Panc1 (cell line): ENCODE measurements at regions not wholly inside any gene's neighbourhood (a gene's known extent, or its start where the extent isn't known, plus 50 kb on each side); places are given as distances from the start of the nearest gene placed in this dataset.
"Not testable (repeated sequence)": the region's sequence is repeated elsewhere in the genome, so short reads cannot be mapped to it uniquely, and the experiment has no call there.

Experiments
- ATAC-seq: fragments of 200-7000 bp; cut with Tn5 transposase; 2 replicates; pipeline ENCODE4 v1.9.1; 2020; ENCODE audit warnings: mild to moderate bottlenecking, moderate library complexity
- BruUV-seq: library from RNA; stranded (reverse); fragments of 400-500 nt; replicated peaks from 2 replicates; lab custom pipeline; 2021; lab: Mats Ljungman, UMichigan
- CTCF ChIA-PET: fragments of 300-600 bp; sonication (Branson Sonifier 250); formaldehyde crosslinking; loops from one replicate; lab custom pipeline; 2022; ENCODE audit warnings: antibody characterized with exemption; lab: Charles Lee
- POLR2A ChIA-PET: fragments of 300-600 bp; sonication (Branson Sonifier 250); formaldehyde crosslinking; loops from one replicate; lab custom pipeline; 2022; ENCODE audit warnings: antibody characterized with exemption; lab: Charles Lee
- DNase-seq: peaks from one replicate; pipeline ENCODE4 v3.0.0-alpha.2; 2010; ENCODE audit warnings: low read depth, low spot score
- H3K27ac ChIP-seq: 2 replicates; pipeline ENCODE4 v1.5.1; 2011; ENCODE audit warnings: mild to moderate bottlenecking, low read length, inconsistent platforms
- H3K27me3 ChIP-seq: fragments of 200-500 bp; sonication (Bioruptor generic); 2 replicates; pipeline ENCODE4 v1.6.0; 2014; ENCODE audit warnings: low read length, inconsistent platforms; ENCODE audit not compliant: control insufficient read depth, insufficient read depth
- H3K36me3 ChIP-seq: fragments of 200-500 bp; sonication (Bioruptor generic); 2 replicates; pipeline ENCODE4 v1.5.1; 2014; ENCODE audit warnings: inconsistent platforms, mild to moderate bottlenecking, low read length, moderate library complexity; ENCODE audit not compliant: control insufficient read depth, insufficient read depth
- H3K4me1 ChIP-seq: 2 replicates; pipeline ENCODE4 v1.5.1; 2011; ENCODE audit warnings: inconsistent platforms, mild to moderate bottlenecking, low read length, moderate library complexity; ENCODE audit not compliant: control insufficient read depth, insufficient read depth
- H3K4me3 ChIP-seq, 2 experiments: 2 replicates each; pipeline ENCODE4 v1.5.1; 2011 to 2012; ENCODE audit warnings: low read depth in 2 of 2, low read length in 2 of 2, mild to moderate bottlenecking in 2 of 2, inconsistent platforms in 1 of 2, moderate library complexity in 1 of 2
- H3K9me3 ChIP-seq: fragments of 200-500 bp; sonication (Bioruptor generic); 2 replicates; pipeline ENCODE4 v1.5.1; 2014; ENCODE audit warnings: low read depth, mild to moderate bottlenecking, inconsistent platforms, low read length, moderate library complexity; ENCODE audit not compliant: control insufficient read depth, insufficient read depth
- POLR2AphosphoS5 ChIP-seq: IDR thresholded peaks from 2 replicates; pipeline ENCODE4 v1.6.1; 2012; ENCODE audit warnings: mild to moderate bottlenecking, low read depth, low read length, moderate library complexity
- SIN3A ChIP-seq: IDR thresholded peaks from 2 replicates; pipeline ENCODE4 v1.6.1; 2012; ENCODE audit warnings: low read depth, mild to moderate bottlenecking, low read length, moderate library complexity, borderline replicate concordance; ENCODE audit not compliant: insufficient read depth
- TCF7L2 ChIP-seq: IDR thresholded peaks from 2 replicates; pipeline ENCODE4 v1.6.1; 2011; ENCODE audit warnings: mild to moderate bottlenecking, low read depth, low read length, inconsistent platforms
- in situ Hi-C: cut with HindIII; loops from 2 replicates; pipeline ENCODE4 v1.10.0; 2016; ENCODE audit warnings: low sequenced_read_pairs, low pct_unique_long_range_greater_than_20kb
- intact Hi-C: fragments of 100-400 bp; cut with micrococcal nuclease; formaldehyde crosslinking; loops from one replicate; pipeline ENCODE4 v1.10.0; 2022; ENCODE audit not compliant: unreplicated experiment
- TF ChIP-seq, protein P1 (sequence below): fragments of 450-650 bp; IDR thresholded peaks from 2 replicates; pipeline ENCODE4 v1.5.1; 2017; ENCODE audit warnings: mild to moderate bottlenecking
- TF ChIP-seq, protein P2 (sequence below), 2 experiments: IDR thresholded peaks; 2 replicates each; pipeline ENCODE4 v1.6.1; 2011 to 2012; ENCODE audit warnings: low read depth in 2 of 2, control low read depth in 1 of 2, low read length in 1 of 2, mild to moderate bottlenecking in 1 of 2, moderate library complexity in 1 of 2; ENCODE audit not compliant: insufficient read depth in 1 of 2

DNA sequence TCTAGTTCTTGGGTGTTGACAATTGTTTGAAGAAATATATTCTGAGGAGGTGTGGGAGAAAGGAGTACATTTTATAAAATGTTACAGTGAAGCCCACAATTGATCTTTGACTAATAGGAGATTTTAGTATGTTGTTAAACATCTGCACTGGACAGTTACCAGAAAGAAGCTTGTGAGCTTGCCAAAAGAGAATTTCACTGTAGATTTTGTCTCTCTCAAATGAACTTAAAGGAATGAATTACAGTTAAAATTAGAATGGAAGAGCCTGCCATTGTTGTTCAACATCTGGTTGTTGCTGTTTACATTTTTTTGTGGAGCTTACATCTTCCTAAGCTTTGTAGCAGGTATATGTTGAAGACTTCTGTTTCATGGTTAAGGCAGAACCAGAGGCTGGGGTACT is 620.5 kb upstream of the CCDC179 start:
- no peak for DNase-seq
- no peaks in the 10 kb centered on the region for H3K4me1 ChIP-seq
- no peaks in the 10 kb centered on the region for H3K9me3 ChIP-seq
- intact Hi-C loops (no loop called here), in situ Hi-C loops (no loop called here)
- no peak overlapping the region for H3K4me3 ChIP-seq
- ChIA-PET POLR2A (no interaction called here), CTCF (no interaction called here)
- BruUV-seq = no TSS peak
- no peaks in the 10 kb centered on the region for H3K36me3 ChIP-seq
- H3K27me3 ChIP-seq = no peaks in the 10 kb centered on the region
- H3K27ac ChIP-seq = no peak overlapping the region
- TF ChIP-seq, protein P1, sequence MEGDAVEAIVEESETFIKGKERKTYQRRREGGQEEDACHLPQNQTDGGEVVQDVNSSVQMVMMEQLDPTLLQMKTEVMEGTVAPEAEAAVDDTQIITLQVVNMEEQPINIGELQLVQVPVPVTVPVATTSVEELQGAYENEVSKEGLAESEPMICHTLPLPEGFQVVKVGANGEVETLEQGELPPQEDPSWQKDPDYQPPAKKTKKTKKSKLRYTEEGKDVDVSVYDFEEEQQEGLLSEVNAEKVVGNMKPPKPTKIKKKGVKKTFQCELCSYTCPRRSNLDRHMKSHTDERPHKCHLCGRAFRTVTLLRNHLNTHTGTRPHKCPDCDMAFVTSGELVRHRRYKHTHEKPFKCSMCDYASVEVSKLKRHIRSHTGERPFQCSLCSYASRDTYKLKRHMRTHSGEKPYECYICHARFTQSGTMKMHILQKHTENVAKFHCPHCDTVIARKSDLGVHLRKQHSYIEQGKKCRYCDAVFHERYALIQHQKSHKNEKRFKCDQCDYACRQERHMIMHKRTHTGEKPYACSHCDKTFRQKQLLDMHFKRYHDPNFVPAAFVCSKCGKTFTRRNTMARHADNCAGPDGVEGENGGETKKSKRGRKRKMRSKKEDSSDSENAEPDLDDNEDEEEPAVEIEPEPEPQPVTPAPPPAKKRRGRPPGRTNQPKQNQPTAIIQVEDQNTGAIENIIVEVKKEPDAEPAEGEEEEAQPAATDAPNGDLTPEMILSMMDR = no peak
- TF ChIP-seq SIN3A = no peak
- TF ChIP-seq, protein P2, sequence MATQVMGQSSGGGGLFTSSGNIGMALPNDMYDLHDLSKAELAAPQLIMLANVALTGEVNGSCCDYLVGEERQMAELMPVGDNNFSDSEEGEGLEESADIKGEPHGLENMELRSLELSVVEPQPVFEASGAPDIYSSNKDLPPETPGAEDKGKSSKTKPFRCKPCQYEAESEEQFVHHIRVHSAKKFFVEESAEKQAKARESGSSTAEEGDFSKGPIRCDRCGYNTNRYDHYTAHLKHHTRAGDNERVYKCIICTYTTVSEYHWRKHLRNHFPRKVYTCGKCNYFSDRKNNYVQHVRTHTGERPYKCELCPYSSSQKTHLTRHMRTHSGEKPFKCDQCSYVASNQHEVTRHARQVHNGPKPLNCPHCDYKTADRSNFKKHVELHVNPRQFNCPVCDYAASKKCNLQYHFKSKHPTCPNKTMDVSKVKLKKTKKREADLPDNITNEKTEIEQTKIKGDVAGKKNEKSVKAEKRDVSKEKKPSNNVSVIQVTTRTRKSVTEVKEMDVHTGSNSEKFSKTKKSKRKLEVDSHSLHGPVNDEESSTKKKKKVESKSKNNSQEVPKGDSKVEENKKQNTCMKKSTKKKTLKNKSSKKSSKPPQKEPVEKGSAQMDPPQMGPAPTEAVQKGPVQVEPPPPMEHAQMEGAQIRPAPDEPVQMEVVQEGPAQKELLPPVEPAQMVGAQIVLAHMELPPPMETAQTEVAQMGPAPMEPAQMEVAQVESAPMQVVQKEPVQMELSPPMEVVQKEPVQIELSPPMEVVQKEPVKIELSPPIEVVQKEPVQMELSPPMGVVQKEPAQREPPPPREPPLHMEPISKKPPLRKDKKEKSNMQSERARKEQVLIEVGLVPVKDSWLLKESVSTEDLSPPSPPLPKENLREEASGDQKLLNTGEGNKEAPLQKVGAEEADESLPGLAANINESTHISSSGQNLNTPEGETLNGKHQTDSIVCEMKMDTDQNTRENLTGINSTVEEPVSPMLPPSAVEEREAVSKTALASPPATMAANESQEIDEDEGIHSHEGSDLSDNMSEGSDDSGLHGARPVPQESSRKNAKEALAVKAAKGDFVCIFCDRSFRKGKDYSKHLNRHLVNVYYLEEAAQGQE (IDR thresholded peaks at IDR 0.05; ENCODE audit: insufficient read depth in 1 of 2, low read depth in 2 of 2, low read length in 1 of 2) = no peak
- TF ChIP-seq TCF7L2 = no peak
- TF ChIP-seq POLR2AphosphoS5 = no peak
- no peak for ATAC-seq

DNA sequence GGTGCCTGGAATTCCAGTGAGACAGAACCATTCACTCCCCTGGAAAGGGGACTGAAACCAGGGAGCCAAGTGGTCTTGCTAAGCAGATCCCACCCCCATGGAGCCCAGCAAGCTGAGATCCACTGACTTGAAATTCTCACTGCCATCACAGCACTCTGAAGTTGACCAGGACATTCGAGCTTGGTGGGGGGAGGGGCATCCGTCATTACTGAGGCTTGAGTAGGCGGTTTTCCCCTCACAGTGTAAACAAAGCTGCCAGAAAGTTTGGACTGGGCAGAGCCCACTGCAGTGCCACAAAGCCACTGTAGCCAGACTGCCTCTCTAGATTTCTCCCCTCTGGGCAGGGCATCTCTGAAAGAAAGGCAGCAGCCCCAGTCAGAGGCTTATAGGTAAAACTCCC is 623.9 kb upstream of the CCDC179 start:
- H3K9me3 ChIP-seq, intact Hi-C loops, BruUV-seq, POLR2A ChIA-PET, H3K36me3 ChIP-seq, H3K27ac ChIP-seq, in situ Hi-C loops, ATAC-seq, CTCF ChIA-PET, DNase-seq, H3K27me3 ChIP-seq, H3K4me1 ChIP-seq, H3K4me3 ChIP-seq: not testable (repeated sequence)

DNA sequence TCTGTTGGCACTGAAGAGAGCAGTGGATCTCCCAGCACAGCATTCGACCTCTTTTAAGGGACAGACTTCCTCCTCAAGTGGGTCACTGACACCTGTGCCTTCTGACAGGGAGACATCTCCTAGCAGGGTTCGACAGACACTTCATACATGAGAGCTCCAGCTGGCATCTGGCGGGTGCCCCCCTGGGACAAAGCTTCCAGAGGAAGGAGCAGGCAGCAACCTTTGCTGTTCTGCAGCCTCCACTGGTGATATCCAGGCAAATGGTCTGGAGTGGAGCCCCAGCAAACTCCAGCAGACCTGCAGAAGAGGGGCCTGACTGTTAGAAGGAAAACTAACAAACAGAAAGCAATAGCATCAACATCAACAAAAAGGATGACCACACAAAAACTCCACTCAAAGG is 624.3 kb upstream of the CCDC179 start:
- CTCF ChIA-PET, in situ Hi-C loops, DNase-seq, H3K9me3 ChIP-seq, H3K27me3 ChIP-seq, ATAC-seq, H3K36me3 ChIP-seq, BruUV-seq, intact Hi-C loops, H3K4me3 ChIP-seq, H3K4me1 ChIP-seq, H3K27ac ChIP-seq, POLR2A ChIA-PET: not testable (repeated sequence)
